ENCODE measurements at regions not wholly inside any gene's neighbourhood (a gene's known extent, or its start where the extent isn't known, plus 50 kb on each side); places are given as distances from the start of the nearest gene placed in this dataset.

DNA sequence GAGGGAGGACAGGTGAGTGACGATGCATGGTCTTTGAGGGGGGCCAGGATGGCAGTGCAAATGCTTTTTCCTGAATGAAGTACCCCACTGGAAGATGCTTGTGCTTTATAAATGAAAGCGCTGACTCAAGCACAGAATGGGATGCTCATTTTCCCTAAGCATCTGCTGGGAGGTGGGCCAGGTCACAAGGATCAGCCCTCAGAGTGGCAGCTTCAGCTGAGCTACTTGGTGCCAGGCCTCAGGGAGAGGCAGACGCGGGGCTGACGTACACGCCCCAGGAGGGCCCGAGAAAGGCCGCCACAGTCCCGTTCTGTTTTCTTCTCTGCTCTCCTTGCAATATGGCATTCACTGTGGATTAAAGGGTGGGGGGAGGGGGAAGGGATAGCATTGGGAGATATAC is 1535.8 kb downstream of the TSPY10 start (continued):
- no peak for TF ChIP-seq CENPT (CRISPR knock-in tag; IDR thresholded peaks at IDR 0.05; ENCODE audit: low read depth)
- no peak for TF ChIP-seq ZNF205 (CRISPR knock-in tag; IDR thresholded peaks at IDR 0.05)
- no peak for TF ChIP-seq ZFP37 (CRISPR knock-in tag; IDR thresholded peaks at IDR 0.05; ENCODE audit: borderline replicate concordance)
- TF ChIP-seq DMAP1 (CRISPR knock-in tag; IDR thresholded peaks at IDR 0.05): no peak
- no peak for TF ChIP-seq WIZ (CRISPR knock-in tag; IDR thresholded peaks at IDR 0.05)
- TF ChIP-seq ARNT (IDR thresholded peaks at IDR 0.05): no peak
- TF ChIP-seq, protein P1, sequence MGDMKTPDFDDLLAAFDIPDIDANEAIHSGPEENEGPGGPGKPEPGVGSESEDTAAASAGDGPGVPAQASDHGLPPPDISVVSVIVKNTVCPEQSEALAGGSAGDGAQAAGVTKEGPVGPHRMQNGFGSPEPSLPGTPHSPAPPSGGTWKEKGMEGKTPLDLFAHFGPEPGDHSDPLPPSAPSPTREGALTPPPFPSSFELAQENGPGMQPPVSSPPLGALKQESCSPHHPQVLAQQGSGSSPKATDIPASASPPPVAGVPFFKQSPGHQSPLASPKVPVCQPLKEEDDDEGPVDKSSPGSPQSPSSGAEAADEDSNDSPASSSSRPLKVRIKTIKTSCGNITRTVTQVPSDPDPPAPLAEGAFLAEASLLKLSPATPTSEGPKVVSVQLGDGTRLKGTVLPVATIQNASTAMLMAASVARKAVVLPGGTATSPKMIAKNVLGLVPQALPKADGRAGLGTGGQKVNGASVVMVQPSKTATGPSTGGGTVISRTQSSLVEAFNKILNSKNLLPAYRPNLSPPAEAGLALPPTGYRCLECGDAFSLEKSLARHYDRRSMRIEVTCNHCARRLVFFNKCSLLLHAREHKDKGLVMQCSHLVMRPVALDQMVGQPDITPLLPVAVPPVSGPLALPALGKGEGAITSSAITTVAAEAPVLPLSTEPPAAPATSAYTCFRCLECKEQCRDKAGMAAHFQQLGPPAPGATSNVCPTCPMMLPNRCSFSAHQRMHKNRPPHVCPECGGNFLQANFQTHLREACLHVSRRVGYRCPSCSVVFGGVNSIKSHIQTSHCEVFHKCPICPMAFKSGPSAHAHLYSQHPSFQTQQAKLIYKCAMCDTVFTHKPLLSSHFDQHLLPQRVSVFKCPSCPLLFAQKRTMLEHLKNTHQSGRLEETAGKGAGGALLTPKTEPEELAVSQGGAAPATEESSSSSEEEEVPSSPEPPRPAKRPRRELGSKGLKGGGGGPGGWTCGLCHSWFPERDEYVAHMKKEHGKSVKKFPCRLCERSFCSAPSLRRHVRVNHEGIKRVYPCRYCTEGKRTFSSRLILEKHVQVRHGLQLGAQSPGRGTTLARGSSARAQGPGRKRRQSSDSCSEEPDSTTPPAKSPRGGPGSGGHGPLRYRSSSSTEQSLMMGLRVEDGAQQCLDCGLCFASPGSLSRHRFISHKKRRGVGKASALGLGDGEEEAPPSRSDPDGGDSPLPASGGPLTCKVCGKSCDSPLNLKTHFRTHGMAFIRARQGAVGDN (CRISPR knock-in tag; IDR thresholded peaks at IDR 0.05): no peak

DNA sequence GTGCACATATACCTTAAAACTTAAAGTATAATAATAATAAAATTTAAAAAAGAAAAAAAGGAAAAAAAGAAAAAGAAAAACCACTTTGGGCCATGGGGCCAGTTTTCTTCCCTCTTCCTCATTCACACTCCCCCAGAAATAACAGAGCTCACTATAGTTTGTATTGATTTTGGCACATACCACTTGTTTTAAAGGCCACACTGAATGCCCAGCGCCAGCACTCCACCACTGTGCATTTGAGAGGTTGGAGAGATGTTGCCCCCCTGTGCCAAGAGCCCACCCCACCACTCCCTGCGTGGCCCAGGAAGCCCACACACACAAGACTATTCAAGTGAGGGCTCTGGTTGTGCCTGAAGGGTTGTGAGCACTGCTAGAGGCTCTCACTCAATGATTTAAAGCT is 1536.3 kb downstream of the TSPY10 start:
- FAIRE-seq (no peak), ATAC-seq (peak; percentile 40), DNase-seq (ENCODE audit: low spot score) (no peak)
- in situ Hi-C loops (cut with HindIII; ENCODE audit: extremely low pct_ligation_motif_present, low pct_unique_long_range_greater_than_20kb): no loop called here
- intact Hi-C loops (cut with micrococcal nuclease; ENCODE audit: unreplicated experiment): no loop called here
- 80% methylated on average over 1 of the region's 2 CpGs for WGBS (ENCODE audit: low lambda C conversion rate)
- H3K27me3 ChIP-seq (ENCODE audit: control insufficient read depth in 1 of 2, insufficient read depth in 2 of 2, low read length in 2 of 2): no peaks in the 10 kb centered on the region
- no TSS peak for BruUV-seq (replicated peaks)
- no peak overlapping the region for H2AFZ ChIP-seq (ENCODE audit: low read length)
- CTCF ChIA-PET (ENCODE audit: low intra/inter-chr PET ratio, low total read pairs): no interaction called here
- no peaks in the 10 kb centered on the region for H4K20me1 ChIP-seq (ENCODE audit: insufficient read depth, low read length)
- peak overlapping the region; percentile 36; the same call in 1 of the 2 replicates for H3K4me2 ChIP-seq (ENCODE audit: low read depth, low read length)
- peaks cover 23% of the 10 kb centered on the region for H3K4me1 ChIP-seq (ENCODE audit: insufficient read depth, low read length)
- H3K9me3 ChIP-seq (ENCODE audit: low read length): no peaks in the 10 kb centered on the region
- no peak overlapping the region for H3K4me3 ChIP-seq (replicated peaks in 1 of 3; ENCODE audit: insufficient read depth in 1 of 3, low read depth in 2 of 3, low read length in 3 of 3)
- no peak overlapping the region for H3K27ac ChIP-seq (ENCODE audit: extremely low read length, insufficient read depth, low read length)
- H3K79me2 ChIP-seq (ENCODE audit: insufficient read depth, low read length): no peaks in the 10 kb centered on the region
- no peaks in the 10 kb centered on the region for H3K36me3 ChIP-seq (replicated peaks in 1 of 2; ENCODE audit: control insufficient read depth in 1 of 2, insufficient read depth in 2 of 2, low read length in 2 of 2)
- no peak overlapping the region for H3K9ac ChIP-seq (ENCODE audit: insufficient read depth, low read depth, low read length)
- TF ChIP-seq, protein P2, sequence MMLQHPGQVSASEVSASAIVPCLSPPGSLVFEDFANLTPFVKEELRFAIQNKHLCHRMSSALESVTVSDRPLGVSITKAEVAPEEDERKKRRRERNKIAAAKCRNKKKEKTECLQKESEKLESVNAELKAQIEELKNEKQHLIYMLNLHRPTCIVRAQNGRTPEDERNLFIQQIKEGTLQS (CRISPR knock-in tag; IDR thresholded peaks at IDR 0.05): no peak
- POLR2A ChIA-PET: no interaction called here

All from HepG2 (cell line).